Esophagus squamous epithelium (tissue), 4 donors: ENCODE measurements at regions not wholly inside any gene's neighbourhood (a gene's known extent, or its start where the extent isn't known, plus 50 kb on each side); places are given as distances from the start of the nearest gene placed in this dataset.

ENCODE experiments used
- POLR2A ChIP-seq, 4 donors: fragments of 450-650 bp; IDR thresholded peaks; one replicate each; pipeline ENCODE4 v1.6.1; 2017; ENCODE audit warnings: antibody characterized with exemption in 4 of 4, mild to moderate bottlenecking in 4 of 4, moderate library complexity in 3 of 4
- TF ChIP-seq, protein P1 (sequence below), 6 experiments: fragments of 450-650 bp in 4 of 6; fragments of 200-600 bp in 2 of 6; sonication (generic) in 2 of 6; IDR thresholded peaks; one replicate each; pipeline ENCODE4 v1.5.1; 2016 to 2019; ENCODE audit warnings: antibody characterized with exemption in 6 of 6, mild to moderate bottlenecking in 4 of 6, moderate library complexity in 4 of 6

DNA sequence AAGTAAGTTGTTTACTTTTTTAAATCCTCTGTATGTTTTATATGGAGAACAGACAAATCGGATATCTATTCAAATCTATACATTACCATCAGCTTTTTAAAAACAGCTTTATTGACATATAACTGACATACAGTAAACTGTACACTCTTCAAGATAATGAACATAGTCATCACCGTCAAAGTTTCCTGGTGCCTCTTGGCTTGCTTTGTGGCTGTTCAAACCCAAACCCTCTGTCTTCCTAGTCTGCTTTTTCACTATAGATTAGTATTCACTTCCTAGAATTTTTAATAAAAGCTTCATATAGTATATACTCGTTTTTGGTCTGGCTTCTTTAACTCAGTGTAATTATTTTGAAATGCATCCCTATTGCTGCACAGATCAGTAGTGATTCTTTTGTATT, 56.4 kb upstream of the TPTE start:
- TF ChIP-seq, protein P1, sequence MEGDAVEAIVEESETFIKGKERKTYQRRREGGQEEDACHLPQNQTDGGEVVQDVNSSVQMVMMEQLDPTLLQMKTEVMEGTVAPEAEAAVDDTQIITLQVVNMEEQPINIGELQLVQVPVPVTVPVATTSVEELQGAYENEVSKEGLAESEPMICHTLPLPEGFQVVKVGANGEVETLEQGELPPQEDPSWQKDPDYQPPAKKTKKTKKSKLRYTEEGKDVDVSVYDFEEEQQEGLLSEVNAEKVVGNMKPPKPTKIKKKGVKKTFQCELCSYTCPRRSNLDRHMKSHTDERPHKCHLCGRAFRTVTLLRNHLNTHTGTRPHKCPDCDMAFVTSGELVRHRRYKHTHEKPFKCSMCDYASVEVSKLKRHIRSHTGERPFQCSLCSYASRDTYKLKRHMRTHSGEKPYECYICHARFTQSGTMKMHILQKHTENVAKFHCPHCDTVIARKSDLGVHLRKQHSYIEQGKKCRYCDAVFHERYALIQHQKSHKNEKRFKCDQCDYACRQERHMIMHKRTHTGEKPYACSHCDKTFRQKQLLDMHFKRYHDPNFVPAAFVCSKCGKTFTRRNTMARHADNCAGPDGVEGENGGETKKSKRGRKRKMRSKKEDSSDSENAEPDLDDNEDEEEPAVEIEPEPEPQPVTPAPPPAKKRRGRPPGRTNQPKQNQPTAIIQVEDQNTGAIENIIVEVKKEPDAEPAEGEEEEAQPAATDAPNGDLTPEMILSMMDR (IDR thresholded peaks at IDR 0.05), result no peak
- no peak for TF ChIP-seq POLR2A (IDR thresholded peaks at IDR 0.05)
